GM18517 (cell line): ENCODE measurements at regions not wholly inside any gene's neighbourhood (a gene's known extent, or its start where the extent isn't known, plus 50 kb on each side); places are given as distances from the start of the nearest gene placed in this dataset.
"Not testable (repeated sequence)": the region's sequence is repeated elsewhere in the genome, so short reads cannot be mapped to it uniquely, and the experiment has no call there.

Experiments used
- ATAC-seq: cut with Tn5 transposase; IDR thresholded peaks from one replicate; pipeline ENCODE4 v1.9.1; 2021; ENCODE audit warnings: mild to moderate bottlenecking, moderate library complexity; ENCODE audit not compliant: unreplicated experiment

DNA sequence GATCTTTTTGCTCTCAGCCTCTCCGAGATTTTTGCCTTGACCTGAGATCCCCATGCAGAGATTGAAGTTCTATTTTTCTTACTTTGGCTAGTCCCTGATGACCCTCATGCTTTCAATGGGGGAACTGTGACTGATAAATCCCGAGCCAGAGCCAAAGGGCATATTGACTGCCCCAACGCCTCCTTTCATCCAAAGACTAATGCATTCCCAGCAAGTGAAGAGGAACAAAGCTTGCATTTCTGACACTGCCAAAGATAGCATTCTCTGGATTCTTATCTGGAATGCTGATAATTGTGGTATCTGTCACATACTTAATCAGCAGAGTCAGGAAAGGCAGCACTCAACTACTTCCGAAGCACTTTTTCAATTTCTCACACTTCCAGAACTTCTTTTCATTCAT lies 152.3 kb upstream of the EGLN3 start:
- ATAC-seq = no peak

DNA sequence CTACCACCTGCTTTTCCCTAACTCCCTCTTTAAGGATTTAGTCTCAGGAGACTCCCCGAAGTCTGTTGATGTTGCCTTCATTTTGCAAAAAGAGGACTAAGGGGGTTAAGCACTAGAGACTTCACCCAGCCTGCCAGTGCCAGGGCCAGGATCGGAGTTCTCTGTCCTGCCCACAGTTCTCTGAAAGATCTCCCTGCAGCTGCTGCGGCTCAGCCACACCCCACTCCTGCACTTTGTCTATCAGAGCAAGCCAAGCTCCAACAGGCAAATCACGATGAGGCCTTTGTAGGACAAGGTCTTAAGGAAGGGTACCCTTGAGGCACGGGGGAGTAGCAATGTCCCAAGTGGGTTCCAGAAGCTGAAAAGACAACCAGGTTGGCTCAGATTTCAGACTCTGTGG lies 148.8 kb upstream of the EGLN3 start:
- no peak for ATAC-seq

DNA sequence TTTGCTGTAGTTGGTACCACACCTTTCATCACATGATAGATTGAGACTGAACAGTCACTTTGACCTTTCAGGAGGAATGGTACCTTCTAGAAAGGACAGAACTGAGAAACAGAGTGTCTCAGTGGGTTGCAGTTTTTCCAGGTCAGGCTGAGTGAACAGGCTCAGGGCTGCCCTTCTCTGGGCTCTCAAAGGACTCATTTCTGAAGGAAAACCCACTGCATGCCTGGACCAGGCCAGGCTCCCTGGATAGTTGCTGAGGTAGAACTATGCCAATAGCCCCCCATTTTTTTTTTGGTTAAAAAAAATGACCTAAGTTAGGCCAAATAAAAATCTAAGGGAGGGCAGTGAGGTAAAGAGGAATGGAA lies 148.1 kb upstream of the EGLN3 start:
- no peak for ATAC-seq

DNA sequence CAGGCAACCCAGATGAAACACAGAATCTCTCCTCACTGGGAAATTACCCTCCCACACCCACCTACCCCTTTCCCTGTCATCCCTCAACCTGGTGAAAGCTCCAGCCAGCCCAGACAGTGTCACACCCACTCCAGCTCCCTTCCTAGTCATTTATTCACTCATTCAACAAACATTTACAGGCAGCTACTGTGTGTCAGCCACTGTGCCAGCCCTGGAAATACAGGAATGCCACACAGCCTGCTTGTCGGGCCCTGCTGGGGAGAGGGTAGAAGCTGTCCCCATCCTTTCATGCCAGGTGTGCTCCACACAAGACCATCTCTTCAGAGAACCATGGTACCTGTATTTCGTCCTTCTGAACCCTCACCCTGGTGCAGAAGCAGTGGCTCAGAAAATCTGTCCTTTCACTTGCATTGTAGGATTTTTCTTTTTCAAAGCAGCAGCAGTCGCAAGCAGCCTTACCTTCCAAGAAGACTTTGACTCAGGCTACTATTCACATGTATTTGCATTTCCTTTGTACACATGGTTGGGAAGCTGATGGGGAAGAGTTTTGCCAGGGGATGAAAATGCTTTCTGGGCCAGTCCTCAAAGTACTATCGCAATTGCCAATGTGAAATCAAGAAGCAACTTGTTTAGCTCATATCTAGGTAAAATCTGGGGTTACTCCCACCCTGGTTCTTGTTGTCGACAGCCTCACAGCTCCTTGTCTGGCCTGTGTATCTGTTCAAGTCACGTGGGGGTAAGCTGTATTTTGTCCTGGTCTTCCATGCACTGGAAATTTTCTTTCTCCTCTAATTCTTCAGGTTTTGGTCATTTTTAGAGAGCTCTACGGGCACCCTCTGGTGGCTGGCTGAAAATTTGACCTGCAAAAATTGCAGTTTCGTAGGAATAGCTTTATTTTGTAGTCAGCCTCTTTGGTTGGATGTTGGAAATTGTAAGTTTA lies 147.4 kb upstream of the EGLN3 start:
- no peak for ATAC-seq

DNA sequence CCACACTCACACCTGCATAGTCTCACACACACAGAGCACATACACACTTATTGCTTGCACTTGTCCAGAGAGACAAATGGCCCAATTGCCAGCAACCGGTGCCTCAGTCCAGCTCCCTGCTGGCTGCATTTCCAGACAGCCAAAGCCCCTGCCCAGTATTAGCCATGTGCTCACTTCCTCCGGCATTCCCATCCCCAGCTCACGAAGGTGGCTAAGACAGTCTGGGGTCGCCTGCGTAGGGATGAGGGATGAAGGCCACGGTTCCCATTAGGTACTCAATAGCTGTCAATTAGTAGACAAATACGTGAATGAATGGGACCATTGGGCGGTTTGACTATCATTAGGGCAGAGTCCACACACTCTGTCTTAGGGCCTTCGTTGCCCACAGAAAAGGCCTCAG lies 146.8 kb upstream of the EGLN3 start:
- ATAC-seq = no peak

DNA sequence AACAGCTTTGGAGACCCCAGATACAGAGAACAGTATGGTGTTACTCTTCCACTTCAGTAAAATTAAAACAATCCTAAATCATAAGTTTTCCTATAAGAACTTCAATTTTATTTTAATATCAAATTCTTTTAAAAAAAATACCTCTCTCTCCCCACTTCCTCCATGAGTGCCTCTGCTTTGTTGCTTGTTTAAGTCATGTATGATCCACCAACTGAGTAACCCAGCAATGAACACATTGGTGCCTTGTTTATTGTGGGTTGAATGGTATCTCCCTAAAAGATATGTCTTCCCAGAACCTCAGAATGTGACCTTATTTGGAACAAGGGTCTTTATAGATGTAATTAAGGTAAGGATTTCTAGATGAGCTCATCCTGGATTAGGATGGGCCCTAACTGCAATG lies 143.5 kb upstream of the EGLN3 start:
- no peak for ATAC-seq

DNA sequence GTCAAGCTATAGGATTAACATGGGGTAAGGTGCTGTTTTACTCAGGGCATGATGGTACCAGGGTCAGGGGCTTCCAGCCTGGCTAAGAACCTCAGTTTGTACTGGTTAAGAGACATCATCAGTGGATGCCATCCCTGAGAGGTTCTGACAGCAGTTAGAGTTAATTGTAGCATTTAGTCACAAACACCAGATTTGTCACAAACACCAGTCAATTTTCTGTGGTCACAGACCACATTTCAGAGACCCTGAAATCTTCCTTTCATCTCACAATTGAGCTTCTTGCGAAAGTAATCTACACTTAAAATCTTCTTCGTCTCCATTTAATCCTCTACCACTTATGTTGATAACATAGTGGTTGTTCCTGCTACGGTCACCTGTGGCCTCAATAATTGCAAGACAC lies 143.0 kb upstream of the EGLN3 start:
- no peak for ATAC-seq

DNA sequence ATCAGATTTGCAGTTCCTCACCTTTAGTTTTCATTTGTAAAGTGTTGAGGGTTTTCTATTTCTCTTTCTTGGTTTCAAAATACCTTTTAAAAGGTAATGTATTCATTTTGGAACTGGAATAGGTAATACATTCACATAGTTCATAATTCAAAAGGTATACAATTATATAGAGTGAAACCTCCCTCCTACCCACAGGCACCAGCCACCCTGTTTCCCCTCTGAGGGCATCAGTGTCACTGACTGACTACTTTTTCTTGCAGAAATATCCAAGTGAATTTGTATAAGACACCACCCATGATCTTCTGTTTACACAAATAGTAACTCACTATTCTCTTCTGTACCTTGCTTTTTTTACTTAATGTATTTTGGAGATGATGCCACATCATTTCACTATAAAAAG lies 139.6 kb upstream of the EGLN3 start:
- no peak for ATAC-seq

DNA sequence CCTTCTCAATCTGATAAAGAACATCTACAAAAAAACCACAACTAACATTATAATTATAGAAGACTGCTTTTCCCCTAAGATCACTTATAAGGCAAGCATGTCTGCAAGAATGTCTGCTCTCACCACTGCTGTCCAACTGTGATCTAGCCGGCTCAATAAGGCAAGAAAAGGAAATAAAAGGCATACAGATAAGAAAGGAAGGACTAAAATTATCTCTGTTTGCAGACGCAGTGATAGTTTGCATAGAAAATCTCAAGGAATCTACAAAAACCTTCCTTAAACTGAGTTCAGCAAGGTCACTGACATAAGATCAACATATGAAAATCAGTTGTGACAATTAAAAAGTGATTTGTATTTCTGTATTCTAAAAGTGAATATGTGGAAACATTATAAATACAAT lies 138.0 kb upstream of the EGLN3 start:
- ATAC-seq = no peak

DNA sequence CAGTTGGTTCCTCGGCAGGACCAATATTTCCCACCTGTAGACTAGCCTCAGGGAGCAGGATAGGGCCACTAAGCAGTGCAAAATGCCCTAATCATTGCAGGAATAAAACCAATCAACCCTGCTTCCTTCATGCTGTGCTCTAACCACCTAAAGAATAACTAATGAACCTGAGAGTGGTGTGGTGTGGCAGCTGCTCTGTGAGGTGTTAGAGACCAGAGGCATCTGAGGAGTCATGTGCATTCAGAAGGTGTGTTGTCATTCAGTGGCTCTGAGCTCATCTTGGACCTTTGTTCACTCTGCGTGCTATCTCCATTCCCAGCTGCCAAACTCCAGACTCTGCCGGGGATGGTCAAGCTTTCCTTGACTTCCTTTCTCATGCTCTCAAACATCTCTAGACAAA lies 136.7 kb upstream of the EGLN3 start:
- ATAC-seq = no peak

DNA sequence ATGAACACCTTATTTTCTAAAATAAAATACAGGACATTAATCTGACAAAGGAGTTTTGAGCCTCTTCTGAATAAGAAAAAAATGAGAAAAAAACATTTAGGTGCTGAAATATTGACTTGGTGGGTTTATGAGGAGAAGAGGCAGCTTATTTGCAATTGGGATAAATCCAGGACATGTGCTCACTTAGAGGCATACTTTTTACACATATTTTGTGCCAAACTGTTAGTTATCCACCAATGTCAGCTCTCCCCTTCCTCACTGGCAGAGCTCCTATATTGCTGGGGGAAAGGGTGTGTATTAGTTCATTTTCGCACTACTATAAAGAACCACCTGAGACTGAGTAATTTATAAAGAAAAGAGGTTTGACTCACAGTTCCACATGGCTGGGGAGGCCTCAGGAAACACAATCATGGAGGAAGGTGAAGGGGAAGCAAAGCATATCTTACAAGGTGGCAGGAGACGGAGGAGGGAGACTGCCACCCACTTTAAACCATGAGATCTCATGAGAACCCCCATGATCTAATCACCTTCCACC lies 135.4 kb upstream of the EGLN3 start:
- no peak for ATAC-seq

DNA sequence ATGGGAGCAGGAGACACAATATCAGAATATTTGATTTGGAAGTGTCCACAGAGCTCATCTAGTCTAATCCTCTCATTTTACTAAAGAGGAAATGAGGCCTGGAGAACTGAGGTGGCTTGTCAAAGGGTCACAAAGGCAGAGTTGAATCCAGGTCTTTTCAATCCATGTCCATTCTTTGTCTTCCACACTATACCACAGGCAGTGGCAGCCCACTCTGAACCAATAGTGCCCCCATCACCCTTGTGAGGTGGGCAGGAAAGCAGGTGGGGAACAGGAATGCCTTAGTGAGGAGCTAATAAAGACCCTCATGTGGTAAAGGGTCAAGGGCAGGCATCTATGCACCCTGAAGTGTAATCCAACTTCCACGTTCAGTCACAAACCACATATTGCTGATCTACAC lies 134.8 kb upstream of the EGLN3 start:
- ATAC-seq = no peak

DNA sequence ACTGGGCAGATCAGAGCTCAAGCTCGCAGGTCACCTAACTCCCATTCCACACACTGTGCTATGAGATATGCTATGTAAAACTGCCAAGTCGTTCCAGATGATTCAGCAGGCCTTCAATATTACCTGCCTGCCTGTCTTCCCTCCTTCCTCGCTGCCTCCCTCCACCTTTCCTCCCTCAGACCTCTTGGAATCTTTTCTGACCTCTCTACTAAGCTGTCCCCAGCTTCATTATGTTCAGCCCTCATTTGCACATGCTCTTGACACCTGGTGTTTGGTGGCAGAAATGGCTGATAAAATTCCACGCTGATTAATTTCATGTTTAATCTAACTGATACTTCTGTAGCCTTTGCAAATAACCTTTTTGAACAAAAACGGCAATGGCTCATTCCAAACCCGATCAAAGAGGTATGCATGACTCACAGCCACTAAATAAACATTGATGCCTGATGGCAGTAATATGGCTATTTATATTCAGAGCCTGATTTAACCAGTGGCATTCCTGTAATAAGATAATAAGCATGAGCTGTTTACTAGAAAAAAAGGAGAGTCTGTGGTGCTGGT lies 130.8 kb upstream of the EGLN3 start:
- no peak for ATAC-seq

DNA sequence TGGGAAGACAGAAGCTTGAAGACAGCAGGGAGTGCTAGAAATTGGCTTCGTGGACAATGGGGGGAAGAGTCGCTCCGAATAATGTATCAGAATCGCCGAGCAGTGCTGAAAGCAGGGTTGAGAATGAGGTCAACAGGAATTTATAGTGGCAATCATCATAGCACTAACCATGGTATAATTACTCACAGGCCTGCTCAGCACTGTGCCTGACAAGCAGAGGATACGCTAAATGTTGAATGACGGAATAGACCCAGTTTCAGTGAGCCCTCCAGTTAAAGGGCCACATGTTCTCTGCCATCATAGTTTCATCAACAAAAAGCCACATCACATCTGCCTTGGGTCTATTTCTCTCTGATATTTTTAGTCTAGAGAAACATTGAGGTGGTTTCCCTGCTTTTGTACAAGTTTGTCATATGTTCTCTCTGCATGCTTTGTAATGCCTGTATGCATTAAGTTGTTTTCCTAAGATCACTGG lies 130.3 kb upstream of the EGLN3 start:
- ATAC-seq = no peak

DNA sequence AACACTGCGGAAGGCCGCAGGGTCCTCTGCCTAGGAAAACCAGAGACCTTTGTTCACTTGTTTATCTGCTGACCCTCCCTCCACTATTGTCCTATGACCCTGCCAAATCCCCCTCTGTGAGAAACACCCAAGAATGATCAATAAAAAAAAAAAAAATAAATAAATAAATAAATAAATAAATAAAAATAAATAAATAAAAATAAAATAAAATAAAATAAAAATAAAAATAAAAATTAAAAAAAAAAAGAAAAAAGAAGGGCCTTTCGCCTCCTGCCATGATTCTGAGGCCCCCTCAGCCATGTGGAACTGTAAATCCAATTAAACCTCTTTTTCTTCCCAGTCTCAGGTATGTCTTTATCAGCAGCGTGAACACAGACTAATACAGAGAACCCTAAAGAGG lies 128.8 kb upstream of the EGLN3 start:
- ATAC-seq = not testable (repeated sequence)

DNA sequence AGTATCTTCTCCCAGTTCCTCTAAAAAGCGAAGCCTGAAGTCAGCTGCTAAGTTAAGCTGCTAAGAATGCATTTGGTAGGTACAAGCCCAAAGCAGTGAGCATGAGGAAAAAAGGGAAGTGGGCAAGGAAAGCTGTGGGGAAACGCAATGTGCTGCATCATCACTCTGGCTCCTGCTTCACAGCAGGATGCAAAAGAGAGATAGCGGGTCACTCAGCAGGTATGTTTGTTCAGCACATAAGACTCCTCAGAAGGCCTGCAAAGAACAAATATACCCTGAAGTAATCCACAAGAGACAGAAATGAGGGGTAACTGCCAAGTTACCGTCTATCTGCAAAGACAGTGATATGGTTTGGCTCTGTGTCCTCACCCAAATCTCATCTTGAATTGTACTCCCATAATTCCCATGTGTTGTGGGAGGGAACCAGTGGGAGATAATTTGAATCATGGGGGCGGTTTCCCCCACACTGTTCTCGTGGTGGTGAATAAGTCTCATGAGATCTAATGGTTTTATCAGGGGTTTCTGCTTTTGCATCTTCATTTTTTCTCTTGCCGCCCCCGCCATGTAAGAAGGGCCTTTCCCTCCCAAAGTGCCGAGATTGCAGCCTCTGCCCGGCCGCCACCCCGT lies 127.4 kb upstream of the EGLN3 start:
- no peak for ATAC-seq

DNA sequence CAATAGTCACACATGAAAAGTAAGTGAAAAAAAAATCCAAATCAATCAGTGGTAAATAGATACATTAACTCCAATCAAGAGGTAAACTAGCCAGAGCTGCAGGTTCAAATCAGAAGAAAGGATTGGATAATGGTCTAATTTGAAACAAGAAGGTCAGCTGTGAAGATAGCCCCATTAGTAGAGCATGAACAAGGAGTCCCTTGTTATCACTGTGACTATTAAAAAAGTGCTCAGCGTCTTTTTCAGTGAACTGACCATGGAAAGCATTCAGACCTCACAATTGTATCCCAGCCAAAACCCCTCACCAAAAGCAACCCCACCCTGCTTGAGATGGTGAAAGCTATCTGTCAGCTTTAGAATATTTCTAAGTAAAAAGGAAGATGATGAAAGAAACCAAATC lies 125.0 kb upstream of the EGLN3 start:
- no peak for ATAC-seq

DNA sequence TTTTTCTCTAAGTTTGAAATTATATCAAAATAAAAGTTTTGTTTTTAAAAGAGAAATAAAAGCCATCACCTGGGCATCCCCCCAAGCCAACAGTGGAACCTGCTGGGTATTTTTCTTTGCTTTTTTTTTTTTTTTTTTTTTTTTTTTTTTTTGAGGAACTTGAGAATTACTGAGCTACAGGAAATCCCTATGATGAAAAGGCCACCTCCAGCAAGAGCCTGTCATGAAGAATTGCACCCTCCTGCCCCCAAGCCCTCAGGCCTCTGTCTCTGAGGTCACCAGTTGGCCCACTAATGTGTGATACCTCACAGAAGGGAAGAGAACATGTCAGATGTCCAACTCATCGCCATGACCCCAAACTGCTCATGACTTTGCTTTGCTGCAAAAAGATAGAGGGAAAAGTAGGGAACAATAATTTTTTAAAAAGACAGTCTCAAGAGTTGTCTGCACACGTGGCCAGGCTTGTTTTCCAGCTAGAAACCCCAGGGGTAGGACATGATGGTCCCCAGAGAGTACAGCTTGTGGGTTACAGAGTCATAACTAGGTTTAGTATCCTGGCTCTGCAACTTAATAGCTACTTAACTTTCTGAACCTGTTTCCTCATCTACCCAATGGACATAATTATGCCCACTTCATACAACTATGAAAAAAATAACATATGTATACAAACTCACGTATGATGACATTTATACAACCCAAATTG lies 124.3 kb upstream of the EGLN3 start:
- peak; percentile 61 for ATAC-seq

DNA sequence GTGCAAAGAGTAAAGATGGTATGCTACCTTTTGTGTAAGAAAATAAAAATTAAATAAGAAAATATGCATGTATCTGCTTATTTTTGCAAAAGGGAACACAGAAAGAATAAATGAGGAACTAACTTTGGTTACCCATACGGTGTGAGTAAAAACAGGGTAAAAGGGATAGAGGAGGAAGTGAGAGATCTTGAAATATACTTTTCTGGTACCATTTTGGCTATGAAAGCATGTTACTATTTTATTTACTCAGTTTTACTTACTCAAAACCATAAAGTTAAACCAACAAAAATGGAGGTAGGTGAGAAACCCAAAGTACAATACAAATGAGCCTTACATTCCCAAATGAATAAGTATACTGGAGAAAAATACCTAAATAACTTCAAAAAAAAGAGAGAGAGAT lies 122.0 kb upstream of the EGLN3 start:
- ATAC-seq = peak; percentile 67

DNA sequence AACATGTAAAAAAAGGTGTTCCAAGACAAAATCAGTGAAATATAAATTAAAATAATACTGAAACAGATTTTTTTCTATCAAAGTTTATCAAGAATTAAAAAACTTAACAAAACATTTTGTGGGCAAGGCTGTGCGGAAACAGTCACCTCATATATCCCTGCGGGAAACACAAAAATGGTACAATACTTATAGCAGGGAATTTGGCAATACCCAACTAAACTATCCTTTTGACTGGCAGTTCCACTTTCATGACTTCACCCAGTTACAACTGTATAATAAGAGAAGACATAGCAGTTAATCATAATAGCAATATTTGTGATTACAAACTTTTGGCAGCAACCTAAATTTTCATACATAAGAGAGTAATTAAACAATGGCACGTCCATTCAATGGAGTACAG lies 121.5 kb upstream of the EGLN3 start:
- ATAC-seq = no peak

DNA sequence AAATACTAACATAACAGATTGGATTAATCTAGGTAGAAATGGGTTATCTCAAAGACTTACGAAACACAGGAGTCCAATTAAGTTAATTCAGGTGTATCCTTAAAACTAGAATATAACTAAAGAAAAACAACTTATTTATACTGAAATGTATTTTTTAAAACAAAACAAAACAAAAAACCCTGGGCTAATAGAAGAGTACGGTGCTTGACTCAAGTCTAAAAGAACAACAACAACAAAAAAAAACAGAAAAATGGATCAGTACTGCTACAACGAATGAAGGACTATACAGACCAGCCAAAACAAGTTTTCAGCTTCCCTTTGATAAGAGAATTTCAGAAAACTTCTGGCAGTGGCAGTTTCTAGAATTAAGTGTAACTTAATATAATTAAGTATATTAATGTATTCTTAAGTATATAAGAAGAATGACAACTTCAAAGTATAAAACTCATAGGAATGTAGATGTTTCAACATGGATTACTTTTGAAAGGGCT lies 120.1 kb upstream of the EGLN3 start:
- no peak for ATAC-seq
